Activated CD4-positive, alpha-beta T cell treated with anti-CD3 and anti-CD28 coated beads, Interleukin-2, amount 50 U/mL, for 16 hours (primary cell): ENCODE measurements at regions not wholly inside any gene's neighbourhood (a gene's known extent, or its start where the extent isn't known, plus 50 kb on each side); places are given as distances from the start of the nearest gene placed in this dataset.

ENCODE experiments used
- DNase-seq: peaks from one replicate; pipeline ENCODE4 v3.0.0-alpha.2; 2020

DNA sequence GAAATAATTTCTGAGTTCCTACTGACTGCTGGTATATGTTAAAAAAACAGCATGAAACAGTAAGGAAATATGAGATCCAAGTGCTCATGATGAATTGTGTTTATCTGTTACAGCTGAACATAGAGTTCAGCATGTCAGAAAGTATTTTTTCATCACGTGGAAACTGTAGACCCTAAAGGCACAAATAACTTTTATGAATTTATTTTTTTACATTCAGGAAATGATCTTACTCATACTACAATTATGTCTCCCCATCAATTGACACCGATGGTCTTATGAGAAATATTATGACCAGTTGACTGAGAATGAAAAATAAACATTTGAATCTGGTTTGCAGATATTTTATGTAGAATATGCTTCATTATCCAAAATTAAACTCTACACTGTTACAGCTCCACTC is 283.1 kb upstream of the SPANXN4 start:
- DNase-seq: no peak

DNA sequence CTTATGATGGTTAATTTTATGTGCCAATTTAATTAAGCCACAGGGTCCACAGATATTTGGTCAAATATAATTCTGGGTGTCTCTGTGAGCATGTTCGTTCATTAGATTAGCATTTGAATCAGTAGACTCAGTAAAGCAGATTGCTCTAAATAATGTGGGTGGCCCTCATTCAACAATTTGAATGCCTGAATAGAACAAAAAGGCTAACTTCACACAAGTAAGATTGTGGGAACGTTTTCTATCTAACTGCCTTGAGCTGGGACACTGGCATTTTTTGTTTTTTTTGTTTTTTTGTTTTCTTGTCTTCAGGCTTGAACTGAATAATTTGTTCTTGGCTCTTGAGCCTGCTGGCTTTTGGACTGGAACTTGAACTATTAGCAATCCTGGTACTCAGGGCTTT is 292.4 kb upstream of the SPANXN4 start:
- no peak for DNase-seq

DNA sequence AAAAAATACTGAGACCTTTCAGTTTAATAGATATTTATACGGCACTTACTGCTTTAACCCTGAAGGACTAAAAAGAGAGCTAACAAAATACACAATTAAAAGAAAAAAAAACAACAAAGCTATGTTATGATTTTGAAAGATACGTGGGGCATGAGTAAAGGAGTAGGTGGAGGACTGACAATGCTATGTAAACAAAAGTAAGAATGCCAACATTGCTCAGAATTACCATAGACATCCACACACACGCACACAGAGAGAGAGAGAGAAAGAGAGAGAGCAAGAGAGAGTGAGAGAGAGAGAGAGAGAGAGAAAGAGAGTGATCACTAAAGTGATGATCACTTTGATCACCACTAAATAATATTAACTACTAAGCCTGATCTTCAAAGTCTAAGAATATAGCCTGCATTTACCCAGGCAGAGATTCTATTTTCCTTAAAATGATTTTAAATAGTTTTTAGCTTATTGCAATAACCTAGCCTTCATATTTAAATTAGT is 313.9 kb upstream of the SPANXN4 start:
- DNase-seq: no peak

DNA sequence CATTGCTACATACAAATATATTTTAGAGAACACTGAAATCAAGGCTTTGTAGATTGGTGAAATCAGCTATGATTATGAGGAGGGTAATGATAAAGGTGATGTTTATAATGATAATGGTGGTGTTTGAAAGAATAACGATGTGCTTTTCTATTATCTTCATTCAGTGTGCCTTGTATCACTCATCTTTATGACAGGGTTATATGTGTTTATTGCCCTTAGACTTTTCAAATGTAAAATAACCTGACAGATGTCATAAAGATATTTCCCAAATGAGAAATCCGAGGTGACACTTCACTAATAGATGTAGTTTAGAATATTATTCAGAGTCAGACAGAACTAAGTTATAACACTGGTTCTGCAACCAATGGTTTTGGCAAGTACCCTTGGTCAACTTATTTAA is 323.0 kb upstream of the SPANXN4 start:
- DNase-seq: no peak

DNA sequence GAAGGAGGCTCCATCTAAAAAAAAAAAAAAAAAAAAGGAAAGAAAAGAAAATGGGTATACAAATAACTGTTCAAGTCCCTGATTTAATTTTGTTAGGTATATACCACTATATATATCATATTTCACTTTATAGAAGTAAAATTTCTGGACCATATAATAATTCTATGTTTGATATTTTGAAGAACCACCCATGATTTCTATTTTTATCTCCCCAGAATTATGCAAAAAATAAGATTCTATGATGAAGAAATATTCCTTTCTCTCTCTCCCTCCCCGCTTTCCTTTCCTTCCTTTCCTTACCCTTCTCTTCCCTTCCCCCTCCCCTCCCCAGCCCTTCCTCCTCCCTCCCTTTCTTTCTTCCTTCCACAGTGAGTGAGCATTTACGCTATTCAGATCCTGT is 337.5 kb upstream of the SPANXN4 start:
- DNase-seq: no peak

DNA sequence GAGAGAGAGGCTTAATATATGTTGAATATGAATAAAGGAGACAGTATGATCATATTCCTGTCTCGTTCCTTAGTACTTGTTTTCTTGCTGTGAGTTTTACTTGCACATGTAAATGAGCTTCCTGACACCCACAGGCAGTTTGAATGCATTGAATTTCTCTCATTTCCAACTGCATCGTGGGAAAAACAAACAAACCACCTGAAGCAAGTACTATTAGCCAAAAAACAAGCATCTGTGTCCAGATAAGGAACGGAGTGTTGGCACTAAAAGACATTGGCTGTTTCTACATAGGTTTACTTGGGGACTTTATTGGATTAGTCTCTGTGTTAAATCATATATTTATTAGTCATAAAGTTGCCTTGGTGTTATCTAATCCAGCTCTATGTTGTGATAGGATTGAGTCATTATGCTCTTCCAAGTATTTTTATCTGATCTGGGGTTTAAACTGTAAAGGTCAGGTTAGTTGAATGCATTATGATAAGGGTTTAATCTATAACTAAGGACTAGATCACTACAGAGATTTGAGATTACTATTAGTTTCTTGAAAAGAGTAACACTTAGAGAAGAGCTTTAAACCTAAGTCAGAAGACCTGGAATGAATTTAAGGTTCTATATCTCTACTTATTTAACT is 339.0 kb upstream of the SPANXN4 start:
- no peak for DNase-seq

GRCh38 chrX:142686206-142686605 is 339.5 kb upstream of the SPANXN4 start:
- no peak for DNase-seq

- DNase-seq: no peak
These were observed 345.7 kb upstream of the SPANXN4 start for GRCh38 chrX:142680038-142680437.

DNA sequence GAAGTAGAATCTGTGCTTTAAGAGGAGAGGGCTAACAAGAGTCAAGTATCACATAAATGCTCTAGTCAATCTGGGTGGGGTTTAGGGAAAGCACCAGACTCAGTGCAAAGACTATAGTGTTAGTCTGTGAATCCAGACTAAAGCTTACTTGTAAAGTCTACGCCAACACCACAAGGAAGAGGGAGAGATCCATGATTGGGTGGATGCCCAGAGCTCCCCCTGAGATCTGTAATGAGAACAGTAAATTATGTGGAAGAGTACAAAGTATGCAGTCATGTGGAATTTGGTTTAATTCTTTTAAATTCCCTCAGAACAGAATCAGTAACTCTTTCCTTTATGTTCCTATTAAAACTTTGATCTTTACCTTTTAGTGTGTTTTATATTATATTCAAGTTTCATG is 354.7 kb upstream of the SPANXN4 start:
- DNase-seq: no peak

DNA sequence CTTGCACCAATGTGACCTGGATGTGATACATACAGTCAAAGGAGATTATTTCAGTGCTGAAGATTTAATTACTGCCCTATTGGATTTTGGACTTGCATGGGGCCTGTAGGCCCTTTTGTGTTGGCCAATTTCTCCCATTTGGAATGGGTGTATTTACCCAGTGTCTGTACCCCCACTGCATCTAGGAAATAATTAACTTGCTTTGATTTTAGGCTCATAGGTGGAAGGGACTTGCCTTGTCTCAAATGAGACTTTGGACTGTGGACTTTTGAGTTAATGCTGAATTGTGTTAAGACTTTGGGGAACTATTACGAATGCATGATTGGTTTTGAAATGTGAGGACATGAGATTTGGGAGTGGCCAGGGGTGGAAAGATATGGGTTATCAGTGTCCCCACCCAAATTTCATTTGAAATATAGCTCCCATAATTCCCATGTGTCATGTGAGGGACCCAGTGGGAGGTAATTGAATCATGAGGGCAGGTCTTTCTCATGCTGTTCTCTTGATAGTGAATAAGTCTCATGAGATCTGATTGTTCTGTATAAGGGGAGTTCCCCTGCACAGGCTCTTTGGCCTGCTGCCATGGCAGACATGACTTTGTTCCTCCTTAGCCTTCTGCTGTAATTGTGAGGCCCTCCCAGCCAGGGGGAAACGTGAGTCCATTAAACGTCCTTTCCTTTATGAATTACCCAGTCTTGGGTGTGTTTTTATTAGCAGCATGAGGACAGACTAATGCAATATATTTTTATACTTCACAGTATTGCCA is 362.2 kb upstream of the SPANXN4 start:
- no peak for DNase-seq

GRCh38 chrX:142661696-142662095 is 364.0 kb upstream of the SPANXN4 start:
- no peak for DNase-seq

- no peak for DNase-seq
These were observed 370.2 kb upstream of the SPANXN4 start for GRCh38 chrX:142655507-142655906.

- no peak for DNase-seq
These were observed 388.5 kb upstream of the SPANXN4 start for GRCh38 chrX:142637206-142637605.

- no peak for DNase-seq
These were observed 409.1 kb upstream of the SPANXN4 start for GRCh38 chrX:142616636-142617035.

GRCh38 chrX:142613403-142613802 is 408.3 kb upstream of the MAGEC2 start:
- no peak for DNase-seq

DNA sequence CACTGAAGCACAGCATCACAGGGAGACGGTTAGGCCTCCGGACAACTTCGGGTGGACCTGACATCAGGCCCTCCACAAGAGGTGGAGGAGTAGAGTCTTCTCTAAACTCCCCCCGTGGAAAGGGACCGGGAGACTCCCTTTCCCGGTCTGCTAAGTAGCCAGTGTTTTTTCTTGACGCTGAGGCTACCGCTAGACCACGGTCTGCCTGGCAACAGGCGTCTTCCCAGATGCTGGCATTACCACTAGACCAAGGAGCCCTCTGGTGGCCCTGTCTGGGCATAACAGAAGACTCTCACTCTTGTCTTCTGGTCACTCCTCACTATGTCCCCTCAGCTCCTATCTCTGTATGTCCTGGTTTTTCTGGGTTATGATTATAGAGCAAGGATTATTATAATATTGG is 401.5 kb upstream of the MAGEC2 start:
- DNase-seq: peak; percentile 6

DNA sequence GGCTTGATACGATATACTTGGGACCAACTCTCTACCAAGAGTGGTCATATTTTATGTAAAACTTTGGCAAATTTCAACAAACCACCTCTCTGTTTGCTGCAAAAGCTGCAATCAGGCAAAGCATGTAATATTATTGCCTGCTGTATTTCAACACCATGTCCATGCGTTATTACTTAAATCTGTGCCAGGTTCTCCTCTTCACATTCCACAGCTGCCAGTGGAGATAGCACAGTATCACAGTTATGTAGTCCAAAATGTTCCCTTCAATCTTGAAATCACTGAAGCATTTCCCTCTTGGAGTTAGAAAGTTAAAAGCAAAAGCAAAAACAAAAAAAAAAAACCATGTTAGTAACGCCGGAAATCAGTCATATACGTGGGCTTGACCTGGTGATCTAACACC is 396.7 kb upstream of the MAGEC2 start:
- DNase-seq: no peak

GRCh38 chrX:142593361-142593862 is 388.3 kb upstream of the MAGEC2 start:
- DNase-seq: no peak

DNA sequence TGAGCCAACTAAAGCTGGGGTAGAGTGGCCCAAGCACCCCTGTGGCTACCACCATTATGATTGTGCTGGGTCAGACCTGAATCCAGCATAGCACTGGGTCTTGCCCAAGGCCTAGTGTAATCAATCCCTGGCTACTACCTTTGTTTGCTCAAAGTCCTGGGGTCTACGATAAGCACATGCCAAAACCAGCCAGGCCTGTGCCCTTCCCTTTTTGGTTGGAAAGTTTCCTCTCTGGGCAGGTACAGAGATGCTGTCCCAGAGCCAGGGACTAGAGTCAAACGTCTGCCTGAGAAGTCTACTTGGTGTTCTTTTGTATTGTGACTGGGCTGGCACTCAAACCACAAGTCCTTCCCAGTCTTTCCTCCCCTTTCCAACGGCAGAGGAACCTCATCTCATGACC is 371.5 kb upstream of the MAGEC2 start:
- no peak for DNase-seq

DNA sequence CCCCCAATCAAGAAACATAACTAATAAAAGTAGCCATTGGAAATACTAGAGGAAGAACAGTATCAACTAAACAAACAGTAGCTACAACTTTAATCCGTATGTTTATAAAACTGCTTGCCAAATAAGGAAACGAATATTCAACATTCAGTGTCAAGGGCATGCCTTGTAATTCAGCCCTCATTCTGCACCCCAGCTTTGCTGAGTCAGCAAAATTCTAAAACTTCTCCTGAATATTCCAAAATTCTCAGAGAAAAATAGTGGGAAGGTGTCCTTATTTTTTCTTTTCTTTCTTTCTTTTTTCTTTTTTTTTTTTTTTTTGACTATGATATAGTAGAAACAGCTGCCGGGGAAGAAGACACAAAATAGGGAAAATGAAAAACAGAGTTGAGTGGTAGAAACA is 344.8 kb upstream of the MAGEC2 start:
- no peak for DNase-seq

DNA sequence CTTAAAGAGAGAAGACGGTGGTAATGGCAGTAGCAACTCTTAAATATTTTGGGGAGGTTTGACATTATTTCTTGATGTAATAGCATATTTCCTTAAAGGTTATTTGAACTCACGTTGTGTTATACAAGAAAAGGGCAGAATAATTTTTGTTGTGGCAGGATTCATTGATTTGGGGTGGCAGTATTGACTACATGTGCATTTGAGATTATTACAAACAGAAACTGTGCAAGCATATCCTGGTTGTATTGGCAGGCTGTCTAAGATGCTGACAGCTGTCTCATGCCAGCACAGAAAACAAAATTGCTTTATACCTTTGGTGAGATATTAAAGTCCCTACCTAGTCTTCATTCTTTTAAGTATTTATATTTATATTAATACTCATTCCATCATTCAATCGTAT is 300.7 kb upstream of the MAGEC2 start:
- DNase-seq: no peak

- no peak for DNase-seq
These were observed 299.0 kb upstream of the MAGEC2 start for GRCh38 chrX:142503967-142504643.

- DNase-seq: no peak
These were observed 297.4 kb upstream of the MAGEC2 start for GRCh38 chrX:142502441-142502840.

DNA sequence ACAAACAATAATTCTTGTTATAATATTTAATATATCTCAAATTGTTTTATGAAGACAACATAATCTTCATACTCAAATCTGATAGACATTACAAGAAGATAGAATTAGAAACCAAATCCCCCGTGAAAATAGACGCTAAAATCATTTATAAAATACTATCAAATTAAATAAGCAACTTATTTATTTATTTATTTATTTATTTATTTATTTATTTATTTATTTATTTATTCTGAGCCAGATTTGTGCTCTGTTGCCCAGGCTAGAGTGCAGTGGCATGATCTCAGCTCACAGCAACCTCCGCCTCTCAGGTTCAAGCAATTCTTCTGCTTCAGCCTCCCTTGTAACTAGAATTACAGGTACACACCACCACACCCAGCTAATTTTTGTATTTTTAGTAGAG is 294.9 kb upstream of the MAGEC2 start:
- DNase-seq: no peak
